ENCODE measurements at regions not wholly inside any gene's neighbourhood (a gene's known extent, or its start where the extent isn't known, plus 50 kb on each side); places are given as distances from the start of the nearest gene placed in this dataset.

DNA sequence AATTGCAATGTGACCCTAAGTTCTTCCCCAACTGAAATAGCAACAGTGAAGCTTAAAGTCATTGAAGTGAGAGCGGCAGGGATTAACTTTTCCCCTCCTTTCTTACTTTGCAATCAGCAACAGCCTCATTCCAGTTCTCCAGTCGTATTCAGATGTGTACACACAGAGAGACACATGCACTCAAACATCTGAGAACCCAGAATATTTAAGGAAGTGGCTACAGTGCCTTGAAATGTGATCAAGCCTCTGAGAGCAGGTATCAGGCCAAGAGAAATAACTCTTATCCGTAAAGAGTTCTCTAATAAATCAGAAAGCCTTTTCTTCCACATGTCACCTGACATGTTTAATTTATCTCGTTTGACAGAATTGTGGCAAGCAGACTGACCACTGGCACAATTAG is 388.9 kb upstream of the NPVF start:
- TF ChIP-seq, protein P1, sequence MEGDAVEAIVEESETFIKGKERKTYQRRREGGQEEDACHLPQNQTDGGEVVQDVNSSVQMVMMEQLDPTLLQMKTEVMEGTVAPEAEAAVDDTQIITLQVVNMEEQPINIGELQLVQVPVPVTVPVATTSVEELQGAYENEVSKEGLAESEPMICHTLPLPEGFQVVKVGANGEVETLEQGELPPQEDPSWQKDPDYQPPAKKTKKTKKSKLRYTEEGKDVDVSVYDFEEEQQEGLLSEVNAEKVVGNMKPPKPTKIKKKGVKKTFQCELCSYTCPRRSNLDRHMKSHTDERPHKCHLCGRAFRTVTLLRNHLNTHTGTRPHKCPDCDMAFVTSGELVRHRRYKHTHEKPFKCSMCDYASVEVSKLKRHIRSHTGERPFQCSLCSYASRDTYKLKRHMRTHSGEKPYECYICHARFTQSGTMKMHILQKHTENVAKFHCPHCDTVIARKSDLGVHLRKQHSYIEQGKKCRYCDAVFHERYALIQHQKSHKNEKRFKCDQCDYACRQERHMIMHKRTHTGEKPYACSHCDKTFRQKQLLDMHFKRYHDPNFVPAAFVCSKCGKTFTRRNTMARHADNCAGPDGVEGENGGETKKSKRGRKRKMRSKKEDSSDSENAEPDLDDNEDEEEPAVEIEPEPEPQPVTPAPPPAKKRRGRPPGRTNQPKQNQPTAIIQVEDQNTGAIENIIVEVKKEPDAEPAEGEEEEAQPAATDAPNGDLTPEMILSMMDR (conservative IDR thresholded peaks at IDR 0.05) = no peak
- TF ChIP-seq EZH2 (IDR thresholded peaks at IDR 0.05; ENCODE audit: low read depth) = no peak
